ENCODE measurements at regions not wholly inside any gene's neighbourhood (a gene's known extent, or its start where the extent isn't known, plus 50 kb on each side); places are given as distances from the start of the nearest gene placed in this dataset.

DNA sequence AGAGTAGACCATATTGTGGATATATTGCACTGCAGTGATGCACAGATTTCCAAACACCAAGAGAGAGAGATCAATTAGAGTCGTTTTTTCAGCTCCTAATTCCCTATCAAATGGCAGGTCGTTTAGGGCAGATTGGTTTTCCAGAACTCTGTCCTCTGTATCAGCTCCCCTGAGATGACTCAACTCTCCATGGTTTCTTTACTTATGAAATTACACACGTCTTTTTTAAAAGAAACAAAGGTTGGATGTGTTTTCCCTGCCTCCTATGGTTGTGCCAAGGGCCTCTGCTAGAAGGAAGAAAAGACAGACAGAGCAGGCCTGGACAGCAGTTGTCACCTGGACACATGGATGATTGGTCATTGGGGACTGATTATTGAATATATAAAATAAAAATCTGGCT lies 478.1 kb upstream of the NBEA start (continued):
- no peak for TF ChIP-seq JUND (IDR thresholded peaks at IDR 0.05)
- no peak for TF ChIP-seq SIN3A (IDR thresholded peaks at IDR 0.05; ENCODE audit: low read depth)
- no peak for TF ChIP-seq EZH2phosphoT487 (IDR thresholded peaks at IDR 0.05; ENCODE audit: borderline replicate concordance)
- TF ChIP-seq ZBTB33 (IDR thresholded peaks at IDR 0.05; ENCODE audit: extremely low read depth, insufficient replicate concordance, low read length): no peak
- TF ChIP-seq CBX3 (IDR thresholded peaks at IDR 0.05; ENCODE audit: low read depth): no peak
- no peak for TF ChIP-seq FOSL1 (IDR thresholded peaks at IDR 0.05; ENCODE audit: low read depth)
- TF ChIP-seq ZFX (IDR thresholded peaks at IDR 0.05): no peak

DNA sequence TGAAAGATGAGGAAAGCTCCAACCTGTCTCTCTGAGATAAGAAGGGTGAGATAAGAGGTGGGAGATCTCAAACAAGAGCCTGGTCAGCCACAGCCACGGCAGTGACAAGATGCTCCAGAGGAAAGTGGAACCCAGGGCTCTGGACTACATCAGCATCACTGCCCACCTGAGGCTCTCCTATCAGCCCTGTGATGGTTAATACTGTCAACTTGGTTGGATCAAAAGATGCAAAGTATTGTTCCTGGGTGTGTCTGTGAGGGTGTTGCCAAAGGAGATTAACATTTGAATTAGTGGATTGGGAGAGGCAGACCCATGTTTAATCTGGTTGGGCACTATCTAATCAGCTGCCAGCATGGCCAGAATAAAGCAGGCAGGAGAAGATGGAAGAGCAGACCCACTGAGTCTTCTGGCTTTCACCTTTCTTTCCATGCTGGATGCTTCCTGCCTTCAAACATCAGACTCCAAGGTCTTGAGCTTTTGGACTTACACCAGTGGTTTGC lies 476.6 kb upstream of the NBEA start:
- POLR2A ChIA-PET: no interaction called here
- H4K20me1 ChIP-seq (ENCODE audit: insufficient read depth): no peaks in the 10 kb centered on the region
- H2AFZ ChIP-seq (ENCODE audit: low read depth, low read length, poor library complexity, severe bottlenecking): no peak overlapping the region
- H3K4me3 ChIP-seq (replicated peaks in 1 of 2; ENCODE audit: low read depth in 1 of 2, low read length in 2 of 2): no peak overlapping the region
- H3K4me2 ChIP-seq (ENCODE audit: low read length): no peak overlapping the region
- H3K27ac ChIP-seq (ENCODE audit: low read depth, low read length): no peak overlapping the region
- no peaks in the 10 kb centered on the region for H3K27me3 ChIP-seq (ENCODE audit: insufficient read depth, low read length)
- H3K79me2 ChIP-seq (ENCODE audit: insufficient read depth, low read length): no peaks in the 10 kb centered on the region
- RAD21 ChIA-PET (ENCODE audit: low non-redundant PET in 1 of 2, low total read pairs in 2 of 2, uncharacterized antibody in 2 of 2, unreplicated experiment in 2 of 2): no interaction called here
- intact Hi-C loops (cut with micrococcal nuclease): no loop called here
- no peak overlapping the region for H3K9ac ChIP-seq (ENCODE audit: low read length)
- peaks cover 9 to 12% of the 10 kb centered on the region in 2 experiments for H3K4me1 ChIP-seq (ENCODE audit: control insufficient read depth in 1 of 2, insufficient read depth in 2 of 2, low read length in 2 of 2)
- DNase-seq (ENCODE audit: low read depth, low spot score) (no peak), ATAC-seq (no peak)
- H3K9me2 ChIP-seq (ENCODE audit: insufficient read depth): no peaks in the 10 kb centered on the region
- CTCF ChIA-PET: no interaction called here
- H3K9me3 ChIP-seq (ENCODE audit: control insufficient read depth in 1 of 2, insufficient read depth in 1 of 2, low read depth in 1 of 2, low read length in 2 of 2): no peaks in the 10 kb centered on the region
- no TSS peak for BruUV-seq (replicated peaks)
- TF ChIP-seq EGR1 (IDR thresholded peaks at IDR 0.05; ENCODE audit: low read depth) (no peak), SP1 (IDR thresholded peaks at IDR 0.05; ENCODE audit: low read depth) (no peak), POLR2A (IDR thresholded peaks at IDR 0.05; ENCODE audit: borderline replicate concordance, extremely low read depth, insufficient read depth, insufficient read length) (no peak), RAD21 (IDR thresholded peaks at IDR 0.05; ENCODE audit: low read depth) (no peak), SIN3A (IDR thresholded peaks at IDR 0.05; ENCODE audit: low read depth) (no peak), CEBPB (IDR thresholded peaks at IDR 0.05; ENCODE audit: low read depth) (no peak), CBX3 (IDR thresholded peaks at IDR 0.05; ENCODE audit: low read depth) (no peak), REST (IDR thresholded peaks at IDR 0.05; ENCODE audit: low read depth) (no peak), POLR2AphosphoS5 (IDR thresholded peaks at IDR 0.05; ENCODE audit: low read depth, low read length) (no peak), TCF7L2 (IDR thresholded peaks at IDR 0.05; ENCODE audit: borderline replicate concordance, extremely low read depth, insufficient read depth, insufficient read length) (no peak), ELF1 (IDR thresholded peaks at IDR 0.05; ENCODE audit: borderline replicate concordance, low read depth) (no peak)
- no peaks in the 10 kb centered on the region for H3K36me3 ChIP-seq (ENCODE audit: control insufficient read depth in 1 of 2, insufficient read depth in 2 of 2, low read length in 2 of 2)
